A549 (cell line): ENCODE measurements at regions not wholly inside any gene's neighbourhood (a gene's known extent, or its start where the extent isn't known, plus 50 kb on each side); places are given as distances from the start of the nearest gene placed in this dataset.

Experiments
- ATAC-seq, 2 experiments: fragments of 200-7000 bp in 1 of 2; fragments of >200 bp in 1 of 2; cut with Nextera tagmentation in 1 of 2; cut with Tn5 transposase in 1 of 2; 3 replicates each; pipeline versions ENCODE4 v1.8.0 to v1.9.1; 2018 to 2020; ENCODE audit warnings: mild to moderate bottlenecking in 1 of 2, moderate library complexity in 1 of 2
- CTCF ChIA-PET: fragments of 300-600 bp; sonication (Branson Sonifier 250); formaldehyde crosslinking; extraction: SDS; loops from one replicate; lab custom pipeline; 2021; ENCODE audit warnings: antibody characterized with exemption, inconsistent platforms; lab: Yijun Ruan, JAX
- POLR2A ChIA-PET: fragments of 350-600 bp; formaldehyde crosslinking; extraction: SDS; loops from one replicate; lab custom pipeline; 2021; ENCODE audit warnings: antibody characterized with exemption, inconsistent platforms; lab: Yijun Ruan, JAX
- DNase-seq, 2 experiments: peaks; one replicate each; pipeline versions ENCODE4 v3.0.0 to v3.0.0-alpha.2; 2011 to 2016; ENCODE audit warnings: low read depth in 1 of 2, low spot score in 1 of 2
- FAIRE-seq: peaks from 2 replicates; lab custom pipeline; 2011; peaks lifted over from hg19 to GRCh38; lab: Jason Lieb, UNC
- H3K27ac ChIP-seq, 2 experiments: fragments of >200 bp; sonication (Bioruptor Twin); formaldehyde crosslinking; 3 replicates each; pipeline ENCODE4 v1.5.1; 2016 to 2017
- H3K4me1 ChIP-seq: fragments of >200 bp; sonication (Bioruptor Twin); formaldehyde crosslinking; 3 replicates; pipeline ENCODE4 v1.6.1; 2016
- H3K4me2 ChIP-seq: fragments of >200 bp; sonication (Bioruptor Twin); formaldehyde crosslinking; 3 replicates; pipeline ENCODE4 v1.6.1; 2016
- H3K4me3 ChIP-seq: fragments of >200 bp; sonication (Bioruptor Twin); formaldehyde crosslinking; 3 replicates; pipeline ENCODE4 v1.5.1; 2016
- H3K9me3 ChIP-seq: fragments of >200 bp; sonication (Bioruptor Twin); formaldehyde crosslinking; 3 replicates; pipeline ENCODE4 v1.6.1; 2016
- CBX8 ChIP-seq: fragments of 200-600 bp; sonication (generic); IDR thresholded peaks from 2 replicates; pipeline ENCODE4 v1.6.1; 2016
- ELK1 ChIP-seq: fragments of 150-350 bp; IDR thresholded peaks from 2 replicates; pipeline ENCODE4 v1.6.1; 2014; ENCODE audit warnings: low read depth, mild to moderate bottlenecking, low read length
- EP300 ChIP-seq, 2 experiments: fragments of >200 bp; sonication (Bioruptor Twin); formaldehyde crosslinking; IDR thresholded peaks; 2 replicates in 1 of 2; 3 replicates in 1 of 2; pipeline ENCODE4 v1.6.1; 2016 to 2017
- FOSL2 ChIP-seq, 2 experiments: fragments of 450-650 bp in 1 of 2; fragments of >200 bp in 1 of 2; sonication (Bioruptor Twin) in 1 of 2; formaldehyde crosslinking; IDR thresholded peaks; 2 replicates each; pipeline versions ENCODE4 v1.5.0 to v1.6.1; 2016 to 2020; ENCODE audit warnings: mild to moderate bottlenecking in 1 of 2, moderate library complexity in 1 of 2
- HDAC2 ChIP-seq: fragments of 200-600 bp; sonication (generic); IDR thresholded peaks from 2 replicates; pipeline ENCODE4 v1.6.1; 2016
- HES2 ChIP-seq: fragments of >200 bp; sonication (Bioruptor Twin); formaldehyde crosslinking; IDR thresholded peaks from 2 replicates; pipeline ENCODE4 v1.6.1; 2016
- HOXB5 ChIP-seq: fragments of 250-450 bp; sonication (Bioruptor Pico); IDR thresholded peaks from 2 replicates; pipeline ENCODE4 v1.5.0; 2020; ENCODE audit warnings: mild to moderate bottlenecking, moderate library complexity
- JUN ChIP-seq, 2 experiments: fragments of >200 bp; sonication (Bioruptor Twin); formaldehyde crosslinking; IDR thresholded peaks; 2 replicates in 1 of 2; 3 replicates in 1 of 2; pipeline ENCODE4 v1.6.1; 2016 to 2017
- JUNB ChIP-seq: fragments of >200 bp; sonication (Bioruptor Twin); formaldehyde crosslinking; IDR thresholded peaks from 2 replicates; pipeline ENCODE4 v1.6.1; 2016
- KDM1A ChIP-seq: fragments of 200-600 bp; sonication (generic); IDR thresholded peaks from 2 replicates; pipeline ENCODE4 v1.6.1; 2016; ENCODE audit warnings: low read depth, mild to moderate bottlenecking
- MAZ ChIP-seq: fragments of 150-350 bp; IDR thresholded peaks from 2 replicates; pipeline ENCODE4 v1.6.1; 2014; ENCODE audit warnings: antibody characterized with exemption, low read depth, low read length, borderline replicate concordance
- MYC ChIP-seq: IDR thresholded peaks from 2 replicates; pipeline ENCODE4 v1.6.1; 2012; ENCODE audit warnings: mild to moderate bottlenecking, inconsistent platforms, low read length, improper control_type of control experiment, borderline replicate concordance
- NFE2L2 ChIP-seq: fragments of 150-350 bp; conservative IDR thresholded peaks from 2 replicates; pipeline ENCODE4 v1.6.1; 2014; ENCODE audit warnings: low read length
- PHF8 ChIP-seq: fragments of 200-600 bp; sonication (generic); IDR thresholded peaks from 2 replicates; pipeline ENCODE4 v1.6.1; 2016; ENCODE audit warnings: low read depth, mild to moderate bottlenecking, antibody characterized with exemption, moderate library complexity, borderline replicate concordance
- POLR2A ChIP-seq: IDR thresholded peaks from 2 replicates; pipeline ENCODE4 v1.6.1; 2012; ENCODE audit warnings: mild to moderate bottlenecking, low read length
- RARB ChIP-seq: fragments of 250-450 bp; sonication (Bioruptor Pico); IDR thresholded peaks from 2 replicates; pipeline ENCODE4 v1.8.0; 2021; ENCODE audit warnings: mild to moderate bottlenecking, moderate library complexity
- REST ChIP-seq: fragments of 200-600 bp; sonication (generic); IDR thresholded peaks from 2 replicates; pipeline ENCODE4 v1.6.1; 2016; ENCODE audit warnings: antibody characterized with exemption, mild to moderate bottlenecking, moderate library complexity
- SMC3 ChIP-seq: fragments of >200 bp; sonication (Bioruptor Twin); formaldehyde crosslinking; IDR thresholded peaks from 3 replicates; pipeline ENCODE4 v1.6.1; 2018; ENCODE audit warnings: inconsistent platforms
- SREBF2 ChIP-seq: fragments of 450-650 bp; IDR thresholded peaks from 2 replicates; pipeline ENCODE4 v1.6.1; 2014; ENCODE audit warnings: mild to moderate bottlenecking, moderate library complexity
- TFCP2L1 ChIP-seq: fragments of 250-450 bp; sonication (Bioruptor Pico); IDR thresholded peaks from 2 replicates; pipeline ENCODE4 v1.5.0; 2021; ENCODE audit warnings: mild to moderate bottlenecking
- TP53 ChIP-seq: fragments of 250-450 bp; sonication (Bioruptor Pico); IDR thresholded peaks from 2 replicates; pipeline ENCODE4 v1.5.0; 2021; ENCODE audit warnings: mild to moderate bottlenecking, moderate library complexity
- ZFP36 ChIP-seq: fragments of 450-650 bp; IDR thresholded peaks from 2 replicates; pipeline ENCODE4 v1.6.1; 2014; ENCODE audit warnings: borderline replicate concordance; ENCODE audit not compliant: partially characterized antibody
- ZSCAN20 ChIP-seq: fragments of 250-450 bp; sonication (Bioruptor Pico); IDR thresholded peaks from 2 replicates; pipeline ENCODE4 v1.8.0; 2022; ENCODE audit warnings: mild to moderate bottlenecking, moderate library complexity
- WGBS: methylation state at CpG from one replicate; pipeline ENCODE4 v1.1.6; 2017; ENCODE audit errors: missing lambda C conversion rate; 5-methylcytosine and 5-hydroxymethylcytosine counted together

- H3K4me1 ChIP-seq: no peaks in the 10 kb centered on the region
- no peak for FAIRE-seq
- no peak for ATAC-seq
- no peak for TF ChIP-seq REST
- TF ChIP-seq JUNB: no peak
- no peak for TF ChIP-seq JUN (IDR thresholded peaks at IDR 0.05)
- TF ChIP-seq MYC: no peak
- no peak for TF ChIP-seq SMC3
- TF ChIP-seq CBX8: no peak
- no peak for TF ChIP-seq ELK1
- no peak for TF ChIP-seq HOXB5 (CRISPR knock-in tag)
- no peak for TF ChIP-seq ZSCAN20
- TF ChIP-seq TP53 (CRISPR knock-in tag): no peak
- TF ChIP-seq RARB (CRISPR knock-in tag): no peak
- TF ChIP-seq, all 56 proteins: peak for 0
- H3K4me2 ChIP-seq: no peak overlapping the region
- CTCF ChIA-PET: no interaction called here
- no peaks in the 10 kb centered on the region for H3K9me3 ChIP-seq
- POLR2A ChIA-PET: no interaction called here
- H3K27ac ChIP-seq: no peak overlapping the region
- 67% methylated on average over 6 of the region's 6 CpGs for WGBS
- no peak overlapping the region for H3K4me3 ChIP-seq
- no peak for DNase-seq
Measured at GRCh38 chr18:75654386-75654785, 226.9 kb upstream of the SMIM21 start.

- no peak for TF ChIP-seq TFCP2L1 (CRISPR knock-in tag)
- no peak for TF ChIP-seq JUN (IDR thresholded peaks at IDR 0.05)
- TF ChIP-seq FOSL2 (IDR thresholded peaks at IDR 0.05): no peak
- TF ChIP-seq FOSL2 (CRISPR knock-in tag; IDR thresholded peaks at IDR 0.05): no peak
- no peak for TF ChIP-seq POLR2A
- no peak for TF ChIP-seq SREBF2
- no peak for TF ChIP-seq REST
- TF ChIP-seq MAZ: no peak
- no peak for TF ChIP-seq HES2
- TF ChIP-seq PHF8: no peak
- no peak for TF ChIP-seq ZFP36
- no peak for TF ChIP-seq MYC
- TF ChIP-seq NFE2L2: no peak
- TF ChIP-seq HDAC2: no peak
- no peak for TF ChIP-seq KDM1A
- TF ChIP-seq EP300 (IDR thresholded peaks at IDR 0.05): no peak
- DNase-seq: no peak
- ChIA-PET CTCF (no interaction called here), POLR2A (no interaction called here)
- Histone ChIP-seq H3K4me1 (no peaks in the 10 kb centered on the region), H3K27ac (no peak overlapping the region), H3K4me2 (no peak overlapping the region), H3K9me3 (no peaks in the 10 kb centered on the region), H3K4me3 (no peak overlapping the region)
- ATAC-seq: no peak
- no peak for FAIRE-seq
- 42% methylated on average over 2 of the region's 2 CpGs for WGBS
Measured at GRCh38 chr18:75652528-75652927, 225.0 kb upstream of the SMIM21 start.
